HL-60 (cell line): ENCODE measurements at regions not wholly inside any gene's neighbourhood (a gene's known extent, or its start where the extent isn't known, plus 50 kb on each side); places are given as distances from the start of the nearest gene placed in this dataset.

Experiments used
- CTCF ChIP-seq: IDR thresholded peaks from one replicate; pipeline ENCODE4 v1.5.1; 2011; ENCODE audit warnings: low read length, control low read depth, inconsistent platforms; ENCODE audit not compliant: insufficient read depth
- POLR2AphosphoS5 ChIP-seq: IDR thresholded peaks from 2 replicates; pipeline ENCODE4 v1.6.1; 2012; ENCODE audit warnings: low read depth
- REST ChIP-seq: IDR thresholded peaks from 2 replicates; pipeline ENCODE4 v1.6.1; 2012; ENCODE audit warnings: low read depth; ENCODE audit not compliant: insufficient replicate concordance
- SPI1 ChIP-seq: IDR thresholded peaks from 2 replicates; pipeline ENCODE4 v1.6.1; 2012; ENCODE audit warnings: low read depth, mild to moderate bottlenecking, borderline replicate concordance

- TF ChIP-seq CTCF (no peak), SPI1 (no peak), POLR2AphosphoS5 (no peak), REST (no peak)
Measured at GRCh38 chr6:85392379-85392778, 57.5 kb upstream of the NT5E start.
